Small intestine (tissue), 7 donors: ENCODE measurements at regions not wholly inside any gene's neighbourhood (a gene's known extent, or its start where the extent isn't known, plus 50 kb on each side); places are given as distances from the start of the nearest gene placed in this dataset.

Experiments
- DNase-seq, 2 donors: peaks; one replicate each; pipeline versions ENCODE4 v3.0.0 to v3.0.0-alpha.2; 2013
- FAIRE-seq: peaks from 2 replicates; lab custom pipeline; 2012; peaks lifted over from hg19 to GRCh38; lab: Jason Lieb, UNC
- H3K27ac ChIP-seq, 3 donors: one replicate each; pipeline ENCODE4 v1.5.1; 2013; ENCODE audit warnings: low read length in 2 of 3, mild to moderate bottlenecking in 2 of 3, control low read depth in 1 of 3, inconsistent platforms in 1 of 3, low read depth in 1 of 3, moderate library complexity in 1 of 3
- H3K27me3 ChIP-seq, 3 donors: one replicate each; pipeline ENCODE4 v1.6.1; 2013; ENCODE audit warnings: low read length in 3 of 3, inconsistent platforms in 1 of 3; ENCODE audit not compliant: control insufficient read depth in 3 of 3, insufficient read depth in 3 of 3
- H3K36me3 ChIP-seq, 3 donors: one replicate each; pipeline ENCODE4 v1.6.1; 2013; ENCODE audit warnings: low read length in 3 of 3, inconsistent platforms in 1 of 3, low read depth in 1 of 3, mild to moderate bottlenecking in 1 of 3, moderate library complexity in 1 of 3; ENCODE audit not compliant: control insufficient read depth in 3 of 3, insufficient read depth in 2 of 3
- H3K4me1 ChIP-seq, 3 donors: one replicate each; pipeline ENCODE4 v1.6.1; 2013; ENCODE audit warnings: low read length in 2 of 3, inconsistent platforms in 1 of 3, low read depth in 1 of 3, mild to moderate bottlenecking in 1 of 3, moderate library complexity in 1 of 3; ENCODE audit not compliant: control insufficient read depth in 3 of 3, insufficient read depth in 2 of 3
- H3K4me3 ChIP-seq, 3 donors: one replicate each; pipeline ENCODE4 v1.5.1; 2013; ENCODE audit warnings: low read length in 3 of 3, control low read depth in 1 of 3, inconsistent platforms in 1 of 3, low read depth in 1 of 3, mild to moderate bottlenecking in 1 of 3, moderate library complexity in 1 of 3
- H3K9me3 ChIP-seq, 2 donors: one replicate each; pipeline ENCODE4 v1.6.1; 2013; ENCODE audit warnings: low read depth in 1 of 2, low read length in 1 of 2; ENCODE audit not compliant: control insufficient read depth in 2 of 2, insufficient read depth in 1 of 2
- WGBS, 3 donors: extraction: QIAGEN DNeasy Blood & Tissue Kit; methylation state at CpG; one replicate each; pipeline ENCODE4 v1.1.7; 2013; 5-methylcytosine and 5-hydroxymethylcytosine counted together
- donor health status: healthy with polysubstance abuse.
- donor health status: control.
- donor health status: control.
- donor health status: Bipolar disorder and iron deficiency.
- donor health status: healthy.

DNA sequence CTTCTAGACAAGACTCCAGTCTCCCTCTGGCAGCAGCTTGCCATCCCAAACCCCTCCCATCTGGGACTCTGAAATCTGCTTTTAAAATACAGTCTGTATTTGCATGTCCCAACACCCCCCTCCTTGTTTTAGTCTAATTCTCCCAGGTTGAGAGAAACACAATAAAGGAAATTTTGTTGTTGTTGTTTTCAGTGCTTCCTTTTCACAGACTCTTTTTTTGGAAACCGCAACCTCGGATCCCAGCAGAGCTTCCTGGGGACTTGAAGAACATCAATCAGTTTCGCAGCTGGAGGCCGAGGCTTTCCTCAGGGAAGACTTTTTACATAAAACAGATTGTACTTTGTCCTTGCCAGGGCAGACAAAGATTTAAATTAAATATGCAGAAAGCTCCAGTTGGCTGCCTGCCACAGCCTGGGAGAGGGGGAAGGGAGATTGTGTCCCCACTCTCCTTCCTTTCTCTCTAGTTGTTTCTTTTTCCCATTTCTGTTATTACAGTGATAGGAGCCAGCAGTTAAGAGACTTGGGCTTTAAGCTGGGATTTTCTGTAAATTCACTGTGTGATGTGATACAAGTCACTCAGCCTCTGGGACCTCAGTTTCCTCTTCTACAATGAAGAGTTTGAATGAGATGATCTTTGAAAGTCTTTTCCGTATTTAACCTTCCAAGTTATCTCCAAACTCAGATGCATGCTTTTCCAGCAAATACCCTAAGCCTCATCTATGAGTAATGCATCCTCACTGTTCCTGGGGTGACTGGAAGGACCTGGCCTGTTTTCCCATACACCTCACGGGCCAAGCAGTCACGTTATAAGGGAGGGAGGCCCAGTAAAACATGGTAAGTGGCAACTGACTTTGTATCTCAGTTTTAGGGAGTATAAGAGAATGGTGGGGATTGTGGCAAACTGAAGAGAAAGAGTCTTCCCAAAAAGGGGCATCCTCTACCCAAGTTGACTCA, 192.3 kb downstream of the REEP3 start:
- FAIRE-seq (no peak), DNase-seq (peak; percentile 75 to 82)
- WGBS, 3 donors, result 30 to 37% (median 32%) methylated on average over 7 of the region's 7 CpGs
- no peaks in the 10 kb centered on the region for H3K9me3 ChIP-seq
- no peak overlapping the region for H3K4me3 ChIP-seq
- H3K36me3 ChIP-seq, result peaks cover 0 to 3% (median 0%) of the 10 kb centered on the region in 3 donors
- H3K27me3 ChIP-seq, result no peaks in the 10 kb centered on the region
- H3K27ac ChIP-seq, result peak overlapping the region; percentile 62 to 86 (median 77)
- H3K4me1 ChIP-seq, result peaks cover 13 to 60% (median 30%) of the 10 kb centered on the region in 3 donors

DNA sequence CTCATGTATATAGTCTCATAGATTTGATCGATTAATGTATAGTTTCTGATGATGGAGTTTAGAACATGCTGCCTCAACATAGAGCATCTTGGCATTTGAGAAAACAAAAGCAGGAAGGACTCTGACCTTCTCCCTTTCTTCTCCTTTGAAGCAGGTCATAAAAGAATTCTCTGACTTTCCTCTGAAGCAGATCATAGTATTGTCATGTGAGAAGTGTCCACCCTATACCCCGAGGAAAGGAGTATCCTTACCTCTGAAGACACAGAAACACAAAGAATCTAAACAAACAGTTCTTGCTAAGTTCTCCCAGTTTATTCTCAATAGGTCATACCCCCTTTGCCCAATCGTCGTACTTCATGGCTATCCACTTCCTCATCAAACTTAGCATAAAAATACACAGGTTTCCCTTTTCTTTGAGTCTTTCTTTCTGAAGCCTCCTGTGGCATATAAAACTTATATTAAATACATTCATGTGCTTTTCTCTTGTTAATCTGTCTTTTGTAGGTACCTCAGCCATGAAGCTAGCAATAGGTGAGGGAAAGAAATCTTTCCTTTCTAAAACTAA, 194.9 kb downstream of the REEP3 start:
- H3K36me3 ChIP-seq, result peaks cover 0 to 3% (median 0%) of the 10 kb centered on the region in 3 donors
- DNase-seq (peak; percentile 45 to 57), FAIRE-seq (no peak)
- H3K27me3 ChIP-seq, result no peaks in the 10 kb centered on the region
- WGBS, 3 donors, result 17 to 47% (median 25%) methylated on average over 4 of the region's 4 CpGs
- H3K9me3 ChIP-seq, result no peaks in the 10 kb centered on the region
- H3K4me3 ChIP-seq, result no peak overlapping the region
- H3K4me1 ChIP-seq, result peaks cover 14 to 65% (median 20%) of the 10 kb centered on the region in 3 donors
- H3K27ac ChIP-seq, result peak overlapping the region in 1 of 3 donors; percentile 51

GRCh38 chr10:63717027-63717715, 196.0 kb downstream of the REEP3 start:
- Histone ChIP-seq H3K27me3 (no peaks in the 10 kb centered on the region), H3K36me3 (peaks cover 0 to 3% (median 0%) of the 10 kb centered on the region in 3 donors), H3K4me3 (no peak overlapping the region), H3K4me1 (peaks cover 14 to 55% (median 14%) of the 10 kb centered on the region in 3 donors), H3K27ac (no peak overlapping the region), H3K9me3 (no peaks in the 10 kb centered on the region)
- FAIRE-seq, result no peak
- no peak for DNase-seq
- WGBS, 3 donors, result 77 to 87% (median 82%) methylated on average over 11 of the region's 11 CpGs

GRCh38 chr10:63718006-63718405, 196.8 kb downstream of the REEP3 start:
- Histone ChIP-seq H3K4me1 (peaks cover 9 to 50% (median 14%) of the 10 kb centered on the region in 3 donors), H3K27ac (no peak overlapping the region), H3K4me3 (no peak overlapping the region), H3K27me3 (no peaks in the 10 kb centered on the region), H3K36me3 (peaks cover 0 to 3% (median 0%) of the 10 kb centered on the region in 3 donors), H3K9me3 (no peaks in the 10 kb centered on the region)
- WGBS, 3 donors, result 85 to 90% (median 87%) methylated on average over 4 of the region's 4 CpGs
- DNase-seq (no peak), FAIRE-seq (no peak)

GRCh38 chr10:63718421-63718820, 197.2 kb downstream of the REEP3 start:
- WGBS, 3 donors, result 89 to 98% (median 96%) methylated on average over 7 of the region's 7 CpGs
- no peaks in the 10 kb centered on the region for H3K9me3 ChIP-seq
- H3K27me3 ChIP-seq, result no peaks in the 10 kb centered on the region
- FAIRE-seq (no peak), DNase-seq (peak in 1 of 2 donors; percentile 21)
- H3K27ac ChIP-seq, result peak overlapping the region in 1 of 3 donors; percentile 72
- peaks cover 0 to 3% (median 0%) of the 10 kb centered on the region in 3 donors for H3K36me3 ChIP-seq
- no peak overlapping the region for H3K4me3 ChIP-seq
- H3K4me1 ChIP-seq, result peaks cover 5 to 46% (median 14%) of the 10 kb centered on the region in 3 donors

DNA sequence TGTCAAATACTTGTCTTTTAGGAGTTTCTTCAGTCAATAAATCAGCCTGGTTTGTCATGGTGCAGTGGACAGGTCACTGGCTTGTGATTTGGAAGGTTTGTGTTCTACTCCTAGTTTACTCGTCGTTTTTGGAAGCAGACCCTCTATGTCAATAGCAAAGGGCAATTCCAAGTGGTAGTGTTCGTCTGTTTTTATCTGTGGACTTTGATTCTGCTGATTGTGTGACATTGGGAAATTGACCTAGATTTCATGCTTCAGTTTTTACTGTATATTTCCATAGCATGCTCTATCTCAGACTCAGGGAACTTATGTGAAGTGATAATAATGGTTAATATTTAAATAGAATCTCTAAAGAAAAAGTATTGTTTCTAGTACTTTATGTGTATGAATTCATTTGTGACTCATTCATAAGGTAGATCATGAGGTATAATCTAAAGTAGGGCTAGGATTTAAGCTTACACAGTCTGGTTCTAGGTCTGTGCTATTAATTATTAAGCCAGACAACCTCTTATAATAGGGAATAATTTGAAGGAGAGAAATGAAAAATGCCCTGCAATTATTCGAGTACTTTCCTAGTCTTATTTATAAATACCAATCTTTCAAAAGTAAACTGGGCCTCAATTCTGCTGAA, 198.1 kb downstream of the REEP3 start:
- H3K27ac ChIP-seq, result peak overlapping the region in 2 of 3 donors; percentile 30 to 72
- DNase-seq (peak; percentile 85 to 86), FAIRE-seq (peak; percentile 19)
- no peaks in the 10 kb centered on the region for H3K9me3 ChIP-seq
- H3K27me3 ChIP-seq, result no peaks in the 10 kb centered on the region
- peaks cover 0 to 39% (median 11%) of the 10 kb centered on the region in 3 donors for H3K4me1 ChIP-seq
- H3K4me3 ChIP-seq, result no peak overlapping the region
- H3K36me3 ChIP-seq, result peaks cover 0 to 3% (median 0%) of the 10 kb centered on the region in 3 donors
- WGBS, 3 donors, result 11 to 50% (median 30%) methylated on average over 4 of the region's 4 CpGs

- Histone ChIP-seq H3K4me3 (no peak overlapping the region), H3K27ac (peak overlapping the region in 1 of 3 donors; percentile 74), H3K9me3 (no peaks in the 10 kb centered on the region), H3K36me3 (peaks cover 0 to 3% (median 0%) of the 10 kb centered on the region in 3 donors), H3K4me1 (peaks cover 0 to 39% (median 11%) of the 10 kb centered on the region in 3 donors), H3K27me3 (no peaks in the 10 kb centered on the region)
- DNase-seq, result peak; percentile 87 to 88
- WGBS, 3 donors, result 1 to 2% (median 2%) methylated on average over 6 of the region's 6 CpGs
- no peak for FAIRE-seq
Measured at GRCh38 chr10:63720072-63720537, 198.9 kb downstream of the REEP3 start.
